ENCODE measurements at regions not wholly inside any gene's neighbourhood (a gene's known extent, or its start where the extent isn't known, plus 50 kb on each side); places are given as distances from the start of the nearest gene placed in this dataset.

DNA sequence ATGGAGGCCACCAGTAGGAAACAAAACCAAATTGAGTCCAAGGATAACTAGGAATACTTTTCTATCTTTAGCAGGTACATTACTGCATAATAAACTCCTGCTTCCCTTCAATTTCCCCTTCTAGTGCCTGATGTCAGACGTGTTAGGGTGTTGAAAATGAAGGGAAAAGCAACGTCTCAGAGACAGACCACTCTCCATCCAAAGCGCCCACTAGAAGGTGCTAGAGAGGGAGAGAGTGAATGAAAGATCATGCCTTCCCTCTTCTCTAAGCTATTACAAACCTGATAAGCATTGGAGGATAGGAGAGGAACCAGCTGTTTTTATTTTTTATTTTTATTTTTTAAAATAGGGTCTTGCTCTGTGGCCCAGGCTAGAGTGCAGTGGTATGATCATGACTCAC is 64.1 kb downstream of the ZNF641 start:
- peaks cover 5% of the 10 kb centered on the region for H3K4me1 ChIP-seq
- H3K36me3 ChIP-seq: no peaks in the 10 kb centered on the region
- ATAC-seq (peak; percentile 70), DNase-seq (no peak)
- no peaks in the 10 kb centered on the region for H3K27me3 ChIP-seq
- H3K4me3 ChIP-seq: no peak overlapping the region
- H3K9me3 ChIP-seq: no peaks in the 10 kb centered on the region
- TF ChIP-seq, protein P1, sequence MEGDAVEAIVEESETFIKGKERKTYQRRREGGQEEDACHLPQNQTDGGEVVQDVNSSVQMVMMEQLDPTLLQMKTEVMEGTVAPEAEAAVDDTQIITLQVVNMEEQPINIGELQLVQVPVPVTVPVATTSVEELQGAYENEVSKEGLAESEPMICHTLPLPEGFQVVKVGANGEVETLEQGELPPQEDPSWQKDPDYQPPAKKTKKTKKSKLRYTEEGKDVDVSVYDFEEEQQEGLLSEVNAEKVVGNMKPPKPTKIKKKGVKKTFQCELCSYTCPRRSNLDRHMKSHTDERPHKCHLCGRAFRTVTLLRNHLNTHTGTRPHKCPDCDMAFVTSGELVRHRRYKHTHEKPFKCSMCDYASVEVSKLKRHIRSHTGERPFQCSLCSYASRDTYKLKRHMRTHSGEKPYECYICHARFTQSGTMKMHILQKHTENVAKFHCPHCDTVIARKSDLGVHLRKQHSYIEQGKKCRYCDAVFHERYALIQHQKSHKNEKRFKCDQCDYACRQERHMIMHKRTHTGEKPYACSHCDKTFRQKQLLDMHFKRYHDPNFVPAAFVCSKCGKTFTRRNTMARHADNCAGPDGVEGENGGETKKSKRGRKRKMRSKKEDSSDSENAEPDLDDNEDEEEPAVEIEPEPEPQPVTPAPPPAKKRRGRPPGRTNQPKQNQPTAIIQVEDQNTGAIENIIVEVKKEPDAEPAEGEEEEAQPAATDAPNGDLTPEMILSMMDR (IDR thresholded peaks at IDR 0.05): peak; percentile 42
- H3K27ac ChIP-seq: no peak overlapping the region
- intact Hi-C loops (cut with DNase I): no loop called here

DNA sequence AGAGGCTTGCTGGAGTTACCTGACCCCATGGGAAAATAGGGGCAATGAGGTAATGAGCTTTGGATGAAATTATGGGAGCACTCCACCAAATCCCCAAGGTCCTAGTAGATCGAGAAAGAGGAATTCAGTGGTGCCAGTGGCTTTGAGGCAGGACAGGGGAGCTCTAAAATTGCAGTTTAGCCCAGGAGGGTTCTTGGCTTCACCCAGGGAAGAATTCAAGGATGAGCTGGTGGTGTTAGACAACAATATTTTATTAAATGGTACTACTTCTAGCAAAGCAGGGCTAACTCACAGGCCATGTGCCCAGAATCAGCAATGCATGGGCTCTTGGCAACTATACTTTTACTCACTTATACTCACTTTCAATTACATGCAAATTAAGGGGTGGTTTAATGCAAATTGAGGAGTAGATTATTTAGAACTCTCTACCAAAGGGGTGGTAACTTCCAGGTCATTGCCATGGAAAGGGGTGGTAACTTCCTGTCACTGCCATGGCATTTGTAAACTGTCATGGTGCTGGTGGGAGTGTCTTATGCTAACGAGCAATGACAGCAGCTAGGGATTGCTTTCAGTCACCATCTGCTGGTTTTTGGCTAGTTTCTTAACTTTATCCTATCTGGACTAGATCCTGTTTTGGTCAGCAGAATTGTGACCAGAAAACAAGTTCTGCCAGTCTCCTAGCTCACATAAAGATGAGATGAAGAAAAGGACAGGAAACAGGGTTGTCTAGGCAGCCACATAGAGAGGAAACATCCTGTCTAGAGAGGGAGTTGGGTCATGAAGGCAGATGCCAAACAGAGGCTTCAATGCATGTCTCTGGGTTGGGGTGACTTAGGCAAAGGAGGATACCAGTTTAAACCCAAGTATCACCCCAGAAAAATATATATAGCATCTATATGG is 64.7 kb downstream of the ZNF641 start:
- Histone ChIP-seq H3K9me3 (no peaks in the 10 kb centered on the region), H3K4me3 (no peak overlapping the region), H3K36me3 (no peaks in the 10 kb centered on the region), H3K4me1 (peaks cover 5% of the 10 kb centered on the region), H3K27me3 (no peaks in the 10 kb centered on the region), H3K27ac (no peak overlapping the region)
- DNase-seq: no peak
- intact Hi-C loops (cut with DNase I): no loop called here
- ATAC-seq: peak; percentile 45
- TF ChIP-seq, protein P1 (IDR thresholded peaks at IDR 0.05): no peak

DNA sequence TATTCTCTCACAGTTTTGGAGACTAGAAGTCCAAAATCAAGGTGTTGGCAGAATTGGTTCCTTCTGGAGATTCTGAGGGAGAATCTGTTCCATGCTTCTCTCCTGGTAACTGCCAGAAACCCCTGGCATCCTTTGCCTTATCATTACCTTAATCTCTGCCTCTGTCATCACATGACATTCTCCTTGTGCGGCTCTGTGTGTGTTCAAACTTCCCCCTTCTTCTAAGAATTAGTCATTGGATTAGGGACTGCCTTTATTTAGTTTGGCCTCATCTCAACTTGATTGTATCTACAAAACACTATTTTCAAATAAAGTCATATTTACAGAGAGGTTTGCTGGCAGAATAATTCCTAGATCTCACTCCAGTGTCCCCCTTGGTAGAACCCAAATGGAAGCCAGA is 68.9 kb downstream of the ZNF641 start:
- no peak overlapping the region for H3K4me3 ChIP-seq
- H3K27ac ChIP-seq: no peak overlapping the region
- no peaks in the 10 kb centered on the region for H3K27me3 ChIP-seq
- TF ChIP-seq, protein P1 (IDR thresholded peaks at IDR 0.05): no peak
- H3K36me3 ChIP-seq: no peaks in the 10 kb centered on the region
- DNase-seq: no peak
- intact Hi-C loops (cut with DNase I): no loop called here
- peaks cover 5% of the 10 kb centered on the region for H3K4me1 ChIP-seq
- H3K9me3 ChIP-seq: no peaks in the 10 kb centered on the region
- no peak for ATAC-seq

DNA sequence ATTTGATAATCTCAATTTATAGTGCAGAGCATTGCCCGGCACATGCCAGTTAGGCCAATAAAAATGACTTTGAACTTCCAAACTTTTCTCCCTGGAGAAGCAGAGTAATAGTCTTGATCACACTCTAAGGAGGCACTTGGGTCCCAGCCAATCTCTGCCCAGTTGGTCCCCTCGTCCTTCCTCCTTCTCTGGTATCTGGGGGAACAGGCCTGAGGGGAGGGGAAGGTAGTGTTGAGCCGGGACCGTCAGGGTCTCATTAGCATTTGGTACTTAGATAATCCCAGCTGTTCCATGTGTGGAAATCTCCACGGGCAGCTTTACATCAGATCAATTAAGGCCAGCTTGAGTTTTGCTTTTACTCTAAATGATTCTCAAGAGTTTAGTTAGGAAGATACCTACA is 70.1 kb downstream of the ZNF641 start:
- Histone ChIP-seq H3K27ac (no peak overlapping the region), H3K4me1 (no peaks in the 10 kb centered on the region), H3K36me3 (no peaks in the 10 kb centered on the region), H3K4me3 (no peak overlapping the region), H3K9me3 (no peaks in the 10 kb centered on the region), H3K27me3 (no peaks in the 10 kb centered on the region)
- no peak for ATAC-seq
- intact Hi-C loops (cut with DNase I): no loop called here
- no peak for DNase-seq
- TF ChIP-seq, protein P1 (IDR thresholded peaks at IDR 0.05): no peak

DNA sequence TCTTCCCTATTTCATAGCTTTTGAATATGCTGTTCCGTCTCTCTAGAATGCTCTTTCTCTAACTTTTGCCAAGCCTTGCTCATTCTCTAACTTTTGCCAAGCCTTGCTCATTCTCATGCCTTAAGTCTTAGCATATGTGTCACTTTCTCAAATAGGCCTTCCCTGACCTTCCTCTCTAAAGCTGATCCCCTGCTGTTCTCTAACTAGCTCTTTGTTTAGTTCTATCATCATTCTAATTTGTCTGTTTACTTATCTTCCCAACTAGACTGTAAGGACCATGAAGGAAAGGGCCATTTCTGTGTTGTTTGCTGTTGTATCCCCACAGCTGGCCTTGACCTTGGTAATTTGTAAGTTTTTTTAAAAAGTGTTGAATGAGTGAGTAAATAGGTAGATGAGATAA is 71.1 kb downstream of the ZNF641 start:
- TF ChIP-seq, protein P1 (IDR thresholded peaks at IDR 0.05): no peak
- DNase-seq: no peak
- H3K36me3 ChIP-seq: no peaks in the 10 kb centered on the region
- H3K9me3 ChIP-seq: no peaks in the 10 kb centered on the region
- no peak for ATAC-seq
- no peak overlapping the region for H3K4me3 ChIP-seq
- no peak overlapping the region for H3K27ac ChIP-seq
- H3K27me3 ChIP-seq: no peaks in the 10 kb centered on the region
- intact Hi-C loops (cut with DNase I): no loop called here
- no peaks in the 10 kb centered on the region for H3K4me1 ChIP-seq

Data from upper lobe of right lung (tissue), 1 donor.